ENCODE measurements at regions not wholly inside any gene's neighbourhood (a gene's known extent, or its start where the extent isn't known, plus 50 kb on each side); places are given as distances from the start of the nearest gene placed in this dataset.

DNA sequence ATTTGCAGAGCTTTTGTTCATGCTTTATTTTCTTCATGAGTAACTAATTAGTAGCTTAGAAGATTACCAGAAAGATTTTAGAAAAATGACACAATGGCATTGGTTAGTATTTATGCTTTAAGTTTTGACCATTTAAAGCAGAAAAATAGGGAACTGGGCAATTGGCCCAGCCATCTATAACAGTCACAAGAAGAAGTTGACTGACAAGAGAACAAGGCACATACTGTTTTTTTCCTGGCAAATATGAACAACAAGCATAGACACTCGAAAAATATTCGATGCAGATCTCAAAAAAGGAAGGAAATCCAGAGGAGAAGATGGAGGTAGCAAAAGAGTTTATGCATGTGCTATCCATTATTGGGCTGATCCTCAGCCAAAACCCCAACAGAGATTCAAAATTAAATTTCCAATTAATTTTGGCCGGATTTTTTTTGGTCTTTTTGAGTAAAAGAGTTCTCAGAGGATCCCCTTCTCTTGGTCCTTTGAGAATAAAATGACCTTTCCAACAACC, 200.8 kb upstream of the SLC35G4 start:
- Histone ChIP-seq H3K4me1 (ENCODE audit: control insufficient read depth, insufficient read depth, low read length) (no peaks in the 10 kb centered on the region), H3K4me3 (ENCODE audit: low read length in 2 of 2) (no peak overlapping the region), H3K27me3 (ENCODE audit: control insufficient read depth in 1 of 2, insufficient read depth in 2 of 2, low read length in 2 of 2) (no peaks in the 10 kb centered on the region), H3K9me3 (ENCODE audit: control insufficient read depth in 2 of 2, low read length in 2 of 2) (no peaks in the 10 kb centered on the region), H3K9ac (ENCODE audit: low read length in 2 of 2) (no peak overlapping the region), H3K36me3 (ENCODE audit: control insufficient read depth in 2 of 2, insufficient read depth in 2 of 2, low read length in 2 of 2) (no peaks in the 10 kb centered on the region), H3K27ac (ENCODE audit: low read length) (no peak overlapping the region)

DNA sequence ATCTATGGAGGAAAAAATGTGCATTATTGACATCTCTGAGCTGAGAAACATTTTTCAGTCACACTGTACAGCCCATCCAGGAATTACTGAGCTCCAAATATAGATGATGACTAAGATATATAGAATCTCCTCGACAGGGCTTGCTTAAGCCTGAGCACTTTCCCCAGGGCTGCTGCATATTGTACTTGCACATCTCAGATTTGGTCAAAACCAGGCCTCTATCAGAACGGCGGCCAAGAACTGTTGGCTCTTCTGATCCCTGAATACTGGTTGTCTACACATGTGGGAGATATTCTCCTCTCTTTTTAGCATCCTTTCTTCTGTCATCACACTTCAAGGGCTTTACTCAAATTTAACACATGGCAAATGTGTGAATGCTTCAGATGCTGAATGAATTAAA, 201.5 kb upstream of the SLC35G4 start:
- no peak overlapping the region for H3K27ac ChIP-seq (ENCODE audit: low read length)
- H3K4me1 ChIP-seq (ENCODE audit: control insufficient read depth, insufficient read depth, low read length), result no peaks in the 10 kb centered on the region
- no peaks in the 10 kb centered on the region for H3K36me3 ChIP-seq (ENCODE audit: control insufficient read depth in 2 of 2, insufficient read depth in 2 of 2, low read length in 2 of 2)
- H3K4me3 ChIP-seq (ENCODE audit: low read length in 2 of 2), result no peak overlapping the region
- H3K9me3 ChIP-seq (ENCODE audit: control insufficient read depth in 2 of 2, low read length in 2 of 2), result no peaks in the 10 kb centered on the region
- H3K9ac ChIP-seq (ENCODE audit: low read length in 2 of 2), result no peak overlapping the region
- no peaks in the 10 kb centered on the region for H3K27me3 ChIP-seq (ENCODE audit: control insufficient read depth in 1 of 2, insufficient read depth in 2 of 2, low read length in 2 of 2)

DNA sequence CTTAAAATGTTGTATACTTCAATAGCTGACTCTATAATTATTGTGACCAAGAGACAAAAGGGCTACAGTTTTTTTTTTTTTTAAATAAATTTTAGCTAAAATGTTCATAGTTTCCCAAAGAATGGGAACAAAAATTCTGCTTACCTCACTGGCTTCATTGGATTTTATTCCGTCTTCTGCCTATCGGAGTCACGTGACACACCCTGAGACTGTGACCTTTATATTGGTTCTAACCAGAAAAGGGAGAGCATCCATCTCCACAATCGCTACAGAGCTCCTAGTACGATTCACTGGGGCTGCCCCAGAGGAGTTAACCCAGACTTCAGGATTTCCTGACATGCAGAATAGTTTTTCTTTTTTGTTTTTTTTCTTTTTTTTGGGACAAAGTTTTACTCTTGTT, 203.6 kb upstream of the SLC35G4 start:
- no peaks in the 10 kb centered on the region for H3K9me3 ChIP-seq (ENCODE audit: control insufficient read depth in 2 of 2, low read length in 2 of 2)
- H3K27ac ChIP-seq (ENCODE audit: low read length), result no peak overlapping the region
- H3K27me3 ChIP-seq (ENCODE audit: control insufficient read depth in 1 of 2, insufficient read depth in 2 of 2, low read length in 2 of 2), result no peaks in the 10 kb centered on the region
- no peaks in the 10 kb centered on the region for H3K36me3 ChIP-seq (ENCODE audit: control insufficient read depth in 2 of 2, insufficient read depth in 2 of 2, low read length in 2 of 2)
- H3K4me3 ChIP-seq (ENCODE audit: low read length in 2 of 2), result no peak overlapping the region
- H3K4me1 ChIP-seq (ENCODE audit: control insufficient read depth, insufficient read depth, low read length), result no peaks in the 10 kb centered on the region
- H3K9ac ChIP-seq (ENCODE audit: low read length in 2 of 2), result no peak overlapping the region

DNA sequence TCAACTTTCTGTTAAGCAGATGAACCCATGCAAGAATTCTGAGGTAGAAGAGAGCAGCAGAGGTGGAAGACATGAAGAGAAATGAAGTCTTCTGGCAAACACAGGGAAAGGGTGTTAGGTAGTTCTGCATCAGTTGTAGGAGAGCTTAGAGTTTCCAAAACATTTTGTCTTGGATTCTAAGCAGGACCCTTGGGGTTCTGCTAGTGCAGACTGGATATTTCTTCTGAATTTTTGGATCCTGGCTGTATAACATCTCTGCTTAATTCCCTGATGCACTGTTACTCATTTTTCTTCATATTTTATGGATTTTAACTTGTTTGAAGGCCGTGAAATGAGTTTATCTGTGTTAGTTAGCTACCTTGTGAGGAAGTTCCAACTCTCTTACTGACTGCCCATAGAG, 208.7 kb upstream of the SLC35G4 start:
- H3K4me1 ChIP-seq (ENCODE audit: control insufficient read depth, insufficient read depth, low read length), result no peaks in the 10 kb centered on the region

DNA sequence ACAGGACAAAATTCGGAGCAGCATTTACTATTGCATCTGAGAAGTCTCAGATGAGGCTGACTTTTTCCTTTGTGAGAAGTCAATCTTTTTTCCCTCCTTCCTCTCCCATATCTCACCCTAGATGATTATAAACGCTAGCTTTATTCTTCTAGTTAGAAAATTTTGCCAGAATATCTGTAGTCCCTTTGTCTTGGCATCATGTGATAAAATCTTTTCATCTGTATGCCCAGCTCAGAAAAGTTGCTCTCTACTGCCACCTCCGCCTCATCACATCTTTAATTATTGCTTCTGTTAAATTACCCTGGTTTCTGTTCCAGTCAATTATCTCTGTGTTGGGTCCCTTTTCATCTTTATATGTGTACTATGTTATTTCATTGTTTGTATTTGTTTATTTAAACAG, 210.8 kb upstream of the SLC35G4 start:
- Histone ChIP-seq H3K4me3 (ENCODE audit: low read length in 2 of 2) (no peak overlapping the region), H3K9ac (ENCODE audit: low read length in 2 of 2) (no peak overlapping the region), H3K36me3 (ENCODE audit: control insufficient read depth in 2 of 2, insufficient read depth in 2 of 2, low read length in 2 of 2) (no peaks in the 10 kb centered on the region), H3K27ac (ENCODE audit: low read length) (no peak overlapping the region), H3K9me3 (ENCODE audit: control insufficient read depth in 2 of 2, low read length in 2 of 2) (no peaks in the 10 kb centered on the region), H3K27me3 (ENCODE audit: control insufficient read depth in 1 of 2, insufficient read depth in 2 of 2, low read length in 2 of 2) (no peaks in the 10 kb centered on the region), H3K4me1 (ENCODE audit: control insufficient read depth, insufficient read depth, low read length) (no peaks in the 10 kb centered on the region)

More for the DNA sequence above, 208.7 kb upstream of the SLC35G4 start:
- no peak overlapping the region for H3K9ac ChIP-seq (ENCODE audit: low read length in 2 of 2)
- no peak overlapping the region for H3K27ac ChIP-seq (ENCODE audit: low read length)
- H3K27me3 ChIP-seq (ENCODE audit: control insufficient read depth in 1 of 2, insufficient read depth in 2 of 2, low read length in 2 of 2), result no peaks in the 10 kb centered on the region
- H3K4me3 ChIP-seq (ENCODE audit: low read length in 2 of 2), result no peak overlapping the region
- no peaks in the 10 kb centered on the region for H3K9me3 ChIP-seq (ENCODE audit: control insufficient read depth in 2 of 2, low read length in 2 of 2)
- H3K36me3 ChIP-seq (ENCODE audit: control insufficient read depth in 2 of 2, insufficient read depth in 2 of 2, low read length in 2 of 2), result no peaks in the 10 kb centered on the region

DNA sequence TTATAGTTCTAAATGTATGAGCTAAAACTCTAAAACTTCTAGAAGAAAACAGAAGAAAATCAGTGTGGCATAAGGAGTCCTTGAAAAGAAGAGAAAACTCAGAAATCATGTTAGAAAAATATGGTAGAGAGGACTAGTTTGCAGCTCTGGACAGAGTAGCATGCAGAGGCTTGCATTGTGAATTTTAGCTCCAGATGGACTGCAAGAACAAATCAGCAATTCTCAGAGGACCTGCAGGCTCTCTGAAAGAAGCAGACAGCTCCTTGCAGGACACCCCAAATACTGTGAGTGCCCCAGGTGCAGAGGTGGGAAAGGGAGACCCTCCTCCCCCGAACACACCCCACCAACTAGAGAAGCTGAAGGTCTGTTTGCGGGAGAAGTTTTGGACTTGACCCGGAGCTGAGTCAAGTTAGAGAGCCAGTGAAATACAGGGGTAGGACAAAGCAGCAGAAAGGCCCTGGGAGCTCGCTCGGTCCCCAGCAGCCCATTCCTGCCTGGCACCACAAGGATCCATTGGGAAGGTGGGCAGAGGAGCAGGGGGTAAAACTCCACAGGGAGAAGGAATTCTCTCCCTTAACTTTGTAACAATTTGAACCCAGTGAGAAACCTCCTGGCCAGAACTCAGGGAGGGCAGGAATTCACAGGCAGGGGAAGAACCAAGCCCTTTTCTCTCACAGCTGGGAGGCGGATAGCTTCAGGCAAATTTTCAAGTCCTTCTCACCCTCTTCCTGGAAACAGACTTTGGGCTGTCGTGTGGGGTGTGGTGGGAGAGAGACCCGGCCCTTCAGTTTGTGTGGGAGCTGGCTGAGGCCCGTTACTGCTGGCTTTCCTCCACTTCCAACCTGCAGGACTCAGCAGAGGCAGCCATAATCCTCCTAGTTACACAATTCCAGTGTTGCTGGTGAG, 216.2 kb upstream of the SLC35G4 start:
- no peaks in the 10 kb centered on the region for H3K9me3 ChIP-seq (ENCODE audit: control insufficient read depth in 2 of 2, low read length in 2 of 2)
- H3K4me1 ChIP-seq (ENCODE audit: control insufficient read depth, insufficient read depth, low read length), result no peaks in the 10 kb centered on the region
- no peak overlapping the region for H3K4me3 ChIP-seq (ENCODE audit: low read length in 2 of 2)
- H3K36me3 ChIP-seq (ENCODE audit: control insufficient read depth in 2 of 2, insufficient read depth in 2 of 2, low read length in 2 of 2), result no peaks in the 10 kb centered on the region
- no peaks in the 10 kb centered on the region for H3K27me3 ChIP-seq (ENCODE audit: control insufficient read depth in 1 of 2, insufficient read depth in 2 of 2, low read length in 2 of 2)
- no peak overlapping the region for H3K27ac ChIP-seq (ENCODE audit: low read length)
- no peak overlapping the region for H3K9ac ChIP-seq (ENCODE audit: low read length in 2 of 2)

DNA sequence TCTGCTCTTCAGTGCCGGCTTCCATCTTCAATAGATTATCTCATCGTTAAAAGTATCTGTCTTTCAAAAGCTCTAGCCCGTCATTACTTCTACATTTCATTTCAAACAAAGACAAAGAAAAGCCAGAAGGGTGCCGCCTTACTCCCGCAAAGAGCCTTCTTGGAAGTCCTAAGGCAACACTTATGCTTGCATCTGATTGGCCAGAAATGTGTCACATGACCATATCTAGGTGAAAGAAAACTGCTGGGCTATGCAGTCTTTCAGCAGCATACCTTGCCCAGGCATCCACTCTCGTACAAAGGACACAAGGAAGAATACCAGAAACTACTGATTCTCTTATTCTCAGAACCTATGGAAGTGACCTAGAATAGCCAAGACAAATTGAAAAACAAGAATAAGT, 217.1 kb upstream of the SLC35G4 start:
- H3K9ac ChIP-seq (ENCODE audit: low read length in 2 of 2), result no peak overlapping the region
- H3K27ac ChIP-seq (ENCODE audit: low read length), result no peak overlapping the region
- no peaks in the 10 kb centered on the region for H3K4me1 ChIP-seq (ENCODE audit: control insufficient read depth, insufficient read depth, low read length)
- no peaks in the 10 kb centered on the region for H3K27me3 ChIP-seq (ENCODE audit: control insufficient read depth in 1 of 2, insufficient read depth in 2 of 2, low read length in 2 of 2)
- H3K9me3 ChIP-seq (ENCODE audit: control insufficient read depth in 2 of 2, low read length in 2 of 2), result no peaks in the 10 kb centered on the region
- H3K4me3 ChIP-seq (ENCODE audit: low read length in 2 of 2), result no peak overlapping the region
- H3K36me3 ChIP-seq (ENCODE audit: control insufficient read depth in 2 of 2, insufficient read depth in 2 of 2, low read length in 2 of 2), result no peaks in the 10 kb centered on the region

DNA sequence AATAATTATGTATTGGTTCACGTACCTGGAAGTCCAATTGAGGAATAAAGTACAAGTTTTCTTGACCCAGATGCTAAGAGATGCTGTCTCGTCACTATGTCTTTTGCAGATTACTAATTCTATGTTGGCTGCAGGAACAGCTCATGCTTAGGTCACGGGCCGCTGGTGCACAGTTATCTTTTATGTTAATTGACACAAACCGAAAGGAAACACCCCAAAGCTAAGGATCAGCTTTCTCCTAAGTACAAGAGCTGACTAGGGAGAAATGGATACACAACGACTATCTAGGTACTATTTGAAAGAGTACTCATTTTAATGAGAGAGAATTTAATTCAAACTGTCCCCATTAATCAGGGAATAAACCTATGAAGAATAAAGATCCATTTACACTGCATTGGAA, 217.7 kb upstream of the SLC35G4 start:
- H3K9me3 ChIP-seq (ENCODE audit: control insufficient read depth in 2 of 2, low read length in 2 of 2), result no peaks in the 10 kb centered on the region
- H3K27me3 ChIP-seq (ENCODE audit: control insufficient read depth in 1 of 2, insufficient read depth in 2 of 2, low read length in 2 of 2), result no peaks in the 10 kb centered on the region
- no peaks in the 10 kb centered on the region for H3K4me1 ChIP-seq (ENCODE audit: control insufficient read depth, insufficient read depth, low read length)
- no peaks in the 10 kb centered on the region for H3K36me3 ChIP-seq (ENCODE audit: control insufficient read depth in 2 of 2, insufficient read depth in 2 of 2, low read length in 2 of 2)
- H3K4me3 ChIP-seq (ENCODE audit: low read length in 2 of 2), result no peak overlapping the region
- no peak overlapping the region for H3K27ac ChIP-seq (ENCODE audit: low read length)
- H3K9ac ChIP-seq (ENCODE audit: low read length in 2 of 2), result no peak overlapping the region

DNA sequence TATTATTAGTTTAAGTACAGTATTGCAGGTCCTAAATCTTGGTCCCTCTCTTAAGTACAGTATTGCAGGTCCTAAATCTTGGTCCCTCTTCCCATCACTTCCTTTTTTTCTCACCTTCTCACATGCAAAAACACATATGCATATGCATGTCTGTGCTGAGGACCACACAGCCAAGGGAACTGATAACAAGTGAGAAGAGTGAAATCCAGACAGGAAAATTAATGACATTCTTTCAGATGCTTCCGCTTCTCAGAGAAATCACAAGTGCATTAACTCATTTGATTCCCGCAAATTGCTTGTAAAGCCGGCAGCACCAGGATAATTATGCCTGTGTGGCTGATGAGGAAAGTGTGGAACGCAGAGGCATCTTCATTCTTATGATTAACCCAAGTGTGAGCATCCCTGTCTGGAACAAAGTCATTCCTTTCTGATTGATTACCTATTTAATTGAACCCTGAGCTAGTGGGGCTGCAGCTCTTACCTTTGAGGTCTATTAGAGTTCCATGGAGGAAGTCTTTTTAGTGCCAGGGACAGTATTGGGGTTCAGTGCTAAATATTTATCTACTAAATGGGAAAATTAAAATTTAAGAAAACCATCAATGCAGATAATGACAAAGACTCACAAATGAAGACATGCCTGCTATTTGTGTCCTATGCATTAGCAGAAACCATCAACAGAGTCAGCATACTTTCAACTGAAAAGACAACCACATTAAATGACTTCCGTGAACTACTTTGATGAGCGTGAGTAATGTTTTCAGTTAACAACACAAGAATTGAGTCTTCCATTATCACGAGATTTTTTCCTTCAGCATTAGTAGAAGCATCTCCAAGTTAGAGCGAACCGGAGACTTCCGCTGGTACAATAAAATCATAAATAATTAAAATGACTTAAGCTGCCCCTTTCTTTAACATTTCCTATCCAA, 220.4 kb upstream of the SLC35G4 start:
- H3K27me3 ChIP-seq (ENCODE audit: control insufficient read depth in 1 of 2, insufficient read depth in 2 of 2, low read length in 2 of 2), result no peaks in the 10 kb centered on the region
- H3K4me3 ChIP-seq (ENCODE audit: low read length in 2 of 2), result no peak overlapping the region
- no peaks in the 10 kb centered on the region for H3K36me3 ChIP-seq (ENCODE audit: control insufficient read depth in 2 of 2, insufficient read depth in 2 of 2, low read length in 2 of 2)
- H3K9ac ChIP-seq (ENCODE audit: low read length in 2 of 2), result no peak overlapping the region
- no peaks in the 10 kb centered on the region for H3K9me3 ChIP-seq (ENCODE audit: control insufficient read depth in 2 of 2, low read length in 2 of 2)
- H3K4me1 ChIP-seq (ENCODE audit: control insufficient read depth, insufficient read depth, low read length), result no peaks in the 10 kb centered on the region
- H3K27ac ChIP-seq (ENCODE audit: low read length), result no peak overlapping the region

DNA sequence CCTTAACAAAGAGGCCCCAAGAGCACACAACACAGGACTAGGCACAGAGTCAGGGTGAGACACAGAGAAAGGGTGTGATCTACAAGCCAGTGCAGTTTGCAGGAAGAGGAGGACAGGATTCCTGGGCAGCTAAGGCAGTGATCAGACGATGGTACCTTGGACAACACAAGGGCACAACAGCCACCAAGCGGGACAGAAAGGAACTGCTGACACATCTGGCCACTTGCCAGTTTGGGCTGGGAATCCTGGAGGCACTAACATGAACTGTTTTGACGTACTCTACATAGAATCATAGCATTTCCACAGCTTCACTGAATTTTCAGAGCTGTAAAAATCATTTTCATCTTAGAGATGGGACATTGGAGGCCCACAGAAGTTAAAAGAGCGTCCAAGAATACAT, 221.5 kb upstream of the SLC35G4 start:
- H3K36me3 ChIP-seq (ENCODE audit: control insufficient read depth in 2 of 2, insufficient read depth in 2 of 2, low read length in 2 of 2), result no peaks in the 10 kb centered on the region
- H3K4me3 ChIP-seq (ENCODE audit: low read length in 2 of 2), result no peak overlapping the region

More for the DNA sequence above, 221.5 kb upstream of the SLC35G4 start:
- H3K9ac ChIP-seq (ENCODE audit: low read length in 2 of 2), result no peak overlapping the region
- H3K4me1 ChIP-seq (ENCODE audit: control insufficient read depth, insufficient read depth, low read length), result no peaks in the 10 kb centered on the region
- no peaks in the 10 kb centered on the region for H3K9me3 ChIP-seq (ENCODE audit: control insufficient read depth in 2 of 2, low read length in 2 of 2)
- H3K27me3 ChIP-seq (ENCODE audit: control insufficient read depth in 1 of 2, insufficient read depth in 2 of 2, low read length in 2 of 2), result no peaks in the 10 kb centered on the region
- no peak overlapping the region for H3K27ac ChIP-seq (ENCODE audit: low read length)

All from stomach smooth muscle (tissue), 2 donors.